HL-60 (cell line): ENCODE measurements at regions not wholly inside any gene's neighbourhood (a gene's known extent, or its start where the extent isn't known, plus 50 kb on each side); places are given as distances from the start of the nearest gene placed in this dataset.

Source experiments
- DNase-seq, 2 experiments: peaks; one replicate each; pipeline ENCODE4 v3.0.0-alpha.2; 2010 to 2020; ENCODE audit warnings: low read depth in 1 of 2, low spot score in 1 of 2
- H3K27ac ChIP-seq: fragments of 250-450 bp; sonication (Bioruptor Pico); replicated peaks from 2 replicates; pipeline ENCODE4 v1.5.1; 2020; ENCODE audit warnings: mild to moderate bottlenecking, moderate library complexity
- H3K27me3 ChIP-seq: fragments of 250-450 bp; sonication (Bioruptor Pico); 2 replicates; pipeline ENCODE4 v1.5.1; 2021; ENCODE audit warnings: mild to moderate bottlenecking, moderate library complexity; ENCODE audit not compliant: insufficient read depth, poor library complexity, severe bottlenecking
- H3K4me3 ChIP-seq: replicated peaks from 2 replicates; pipeline ENCODE4 v1.5.1; 2011; ENCODE audit warnings: mild to moderate bottlenecking, control low read depth, low read length; ENCODE audit not compliant: insufficient read depth
- GABPA ChIP-seq: IDR thresholded peaks from 2 replicates; pipeline ENCODE4 v1.6.1; 2012; ENCODE audit warnings: low read depth
- POLR2AphosphoS5 ChIP-seq: IDR thresholded peaks from 2 replicates; pipeline ENCODE4 v1.6.1; 2012; ENCODE audit warnings: low read depth
- SPI1 ChIP-seq: IDR thresholded peaks from 2 replicates; pipeline ENCODE4 v1.6.1; 2012; ENCODE audit warnings: low read depth, mild to moderate bottlenecking, borderline replicate concordance
- TF ChIP-seq, protein P1 (sequence below): IDR thresholded peaks from one replicate; pipeline ENCODE4 v1.5.1; 2011; ENCODE audit warnings: low read length, control low read depth, inconsistent platforms; ENCODE audit not compliant: insufficient read depth
- TF ChIP-seq, protein P2 (sequence below): IDR thresholded peaks from 2 replicates; pipeline ENCODE4 v1.6.1; 2012; ENCODE audit warnings: low read depth; ENCODE audit not compliant: insufficient replicate concordance

DNA sequence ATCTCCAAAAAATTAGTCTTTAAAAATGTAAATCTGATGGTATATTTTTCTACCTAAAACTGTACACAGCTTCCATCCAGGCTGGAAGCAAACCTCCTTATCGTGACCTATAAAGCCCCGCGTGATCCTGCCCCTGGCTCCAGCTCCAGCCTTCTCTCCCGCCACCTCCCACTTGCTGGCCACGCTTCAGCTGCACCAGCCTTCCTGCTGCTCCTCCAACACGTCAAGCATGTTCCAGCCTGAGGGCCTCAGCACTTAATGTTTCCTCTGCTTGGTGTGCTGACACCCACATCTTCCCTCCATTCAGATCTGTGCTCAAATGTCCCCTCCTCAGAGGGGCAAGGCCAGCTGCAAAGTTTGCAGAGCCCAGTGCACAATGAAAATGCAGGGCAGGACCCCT, 123.5 kb upstream of the MAGI3 start:
- Histone ChIP-seq H3K27ac (no peak overlapping the region), H3K4me3 (no peak overlapping the region), H3K27me3 (no peaks in the 10 kb centered on the region)
- TF ChIP-seq, protein P1, sequence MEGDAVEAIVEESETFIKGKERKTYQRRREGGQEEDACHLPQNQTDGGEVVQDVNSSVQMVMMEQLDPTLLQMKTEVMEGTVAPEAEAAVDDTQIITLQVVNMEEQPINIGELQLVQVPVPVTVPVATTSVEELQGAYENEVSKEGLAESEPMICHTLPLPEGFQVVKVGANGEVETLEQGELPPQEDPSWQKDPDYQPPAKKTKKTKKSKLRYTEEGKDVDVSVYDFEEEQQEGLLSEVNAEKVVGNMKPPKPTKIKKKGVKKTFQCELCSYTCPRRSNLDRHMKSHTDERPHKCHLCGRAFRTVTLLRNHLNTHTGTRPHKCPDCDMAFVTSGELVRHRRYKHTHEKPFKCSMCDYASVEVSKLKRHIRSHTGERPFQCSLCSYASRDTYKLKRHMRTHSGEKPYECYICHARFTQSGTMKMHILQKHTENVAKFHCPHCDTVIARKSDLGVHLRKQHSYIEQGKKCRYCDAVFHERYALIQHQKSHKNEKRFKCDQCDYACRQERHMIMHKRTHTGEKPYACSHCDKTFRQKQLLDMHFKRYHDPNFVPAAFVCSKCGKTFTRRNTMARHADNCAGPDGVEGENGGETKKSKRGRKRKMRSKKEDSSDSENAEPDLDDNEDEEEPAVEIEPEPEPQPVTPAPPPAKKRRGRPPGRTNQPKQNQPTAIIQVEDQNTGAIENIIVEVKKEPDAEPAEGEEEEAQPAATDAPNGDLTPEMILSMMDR = no peak
- TF ChIP-seq SPI1 (no peak), GABPA (no peak), POLR2AphosphoS5 (no peak)
- TF ChIP-seq, protein P2, sequence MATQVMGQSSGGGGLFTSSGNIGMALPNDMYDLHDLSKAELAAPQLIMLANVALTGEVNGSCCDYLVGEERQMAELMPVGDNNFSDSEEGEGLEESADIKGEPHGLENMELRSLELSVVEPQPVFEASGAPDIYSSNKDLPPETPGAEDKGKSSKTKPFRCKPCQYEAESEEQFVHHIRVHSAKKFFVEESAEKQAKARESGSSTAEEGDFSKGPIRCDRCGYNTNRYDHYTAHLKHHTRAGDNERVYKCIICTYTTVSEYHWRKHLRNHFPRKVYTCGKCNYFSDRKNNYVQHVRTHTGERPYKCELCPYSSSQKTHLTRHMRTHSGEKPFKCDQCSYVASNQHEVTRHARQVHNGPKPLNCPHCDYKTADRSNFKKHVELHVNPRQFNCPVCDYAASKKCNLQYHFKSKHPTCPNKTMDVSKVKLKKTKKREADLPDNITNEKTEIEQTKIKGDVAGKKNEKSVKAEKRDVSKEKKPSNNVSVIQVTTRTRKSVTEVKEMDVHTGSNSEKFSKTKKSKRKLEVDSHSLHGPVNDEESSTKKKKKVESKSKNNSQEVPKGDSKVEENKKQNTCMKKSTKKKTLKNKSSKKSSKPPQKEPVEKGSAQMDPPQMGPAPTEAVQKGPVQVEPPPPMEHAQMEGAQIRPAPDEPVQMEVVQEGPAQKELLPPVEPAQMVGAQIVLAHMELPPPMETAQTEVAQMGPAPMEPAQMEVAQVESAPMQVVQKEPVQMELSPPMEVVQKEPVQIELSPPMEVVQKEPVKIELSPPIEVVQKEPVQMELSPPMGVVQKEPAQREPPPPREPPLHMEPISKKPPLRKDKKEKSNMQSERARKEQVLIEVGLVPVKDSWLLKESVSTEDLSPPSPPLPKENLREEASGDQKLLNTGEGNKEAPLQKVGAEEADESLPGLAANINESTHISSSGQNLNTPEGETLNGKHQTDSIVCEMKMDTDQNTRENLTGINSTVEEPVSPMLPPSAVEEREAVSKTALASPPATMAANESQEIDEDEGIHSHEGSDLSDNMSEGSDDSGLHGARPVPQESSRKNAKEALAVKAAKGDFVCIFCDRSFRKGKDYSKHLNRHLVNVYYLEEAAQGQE = no peak
- DNase-seq = no peak

DNA sequence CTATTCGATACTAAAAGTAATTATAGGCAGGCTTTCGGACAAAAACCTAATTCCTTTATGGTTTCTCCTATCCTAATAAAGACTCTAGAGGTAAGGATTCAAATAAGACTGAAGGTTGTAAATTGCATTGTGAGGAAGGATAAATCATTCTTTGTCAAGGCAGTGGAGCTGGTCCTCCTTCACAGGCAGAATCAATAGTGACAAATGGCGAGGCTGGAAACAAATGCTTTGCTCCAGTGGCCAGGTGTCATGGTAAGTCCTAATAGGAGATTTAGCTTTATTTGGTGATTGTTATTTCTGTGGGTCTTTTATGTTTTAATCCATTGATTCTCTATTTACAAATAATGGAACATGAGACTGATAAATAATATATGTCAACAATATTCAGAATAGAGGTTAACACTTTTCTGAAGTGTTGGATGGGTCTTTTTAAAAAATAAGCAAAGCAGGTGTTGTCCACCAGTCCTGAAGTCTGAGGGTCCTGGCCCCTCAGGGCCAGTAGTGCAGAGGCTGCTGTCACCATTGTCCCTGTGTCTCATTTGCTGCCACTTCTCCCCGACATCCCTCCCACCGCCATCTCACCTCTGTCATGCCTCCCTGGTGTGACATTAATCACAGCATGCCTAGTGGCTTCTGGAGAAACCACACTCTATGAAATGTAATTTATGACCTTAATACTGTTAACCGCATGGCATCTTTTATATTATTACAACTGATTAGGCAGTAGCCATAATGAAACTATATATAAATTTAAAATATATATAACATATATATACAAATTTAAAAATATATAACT, 120.9 kb upstream of the MAGI3 start:
- H3K27ac ChIP-seq = no peak overlapping the region
- DNase-seq = no peak
- TF ChIP-seq POLR2AphosphoS5 (no peak), SPI1 (no peak), GABPA (no peak)
- TF ChIP-seq, protein P2 = no peak
- TF ChIP-seq, protein P1 = no peak

DNA sequence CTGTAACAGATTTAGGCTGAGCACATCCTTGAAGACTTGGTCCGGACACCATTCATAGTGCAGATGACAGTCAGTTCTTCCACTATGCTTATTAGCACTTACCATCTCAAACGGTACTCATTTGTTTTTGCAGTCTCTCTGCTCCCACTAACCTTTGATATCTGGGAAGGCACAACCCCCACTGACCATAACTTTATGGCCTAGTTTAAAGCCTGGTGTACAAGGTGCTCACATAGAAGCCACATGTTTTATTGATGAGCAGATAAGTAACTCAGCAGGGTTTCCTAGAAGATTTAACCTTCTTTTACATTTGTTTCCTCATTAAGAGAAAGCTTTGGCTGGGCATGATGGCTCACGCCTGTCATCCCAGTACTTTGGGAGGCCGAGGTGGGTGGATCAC, 119.3 kb upstream of the MAGI3 start:
- Histone ChIP-seq H3K27ac (no peak overlapping the region), H3K27me3 (no peaks in the 10 kb centered on the region), H3K4me3 (no peak overlapping the region)
- TF ChIP-seq, protein P2 = no peak
- TF ChIP-seq, protein P1 = no peak
- TF ChIP-seq GABPA (no peak), POLR2AphosphoS5 (no peak), SPI1 (no peak)
- DNase-seq = no peak

More for the DNA sequence above, 120.9 kb upstream of the MAGI3 start:
- Histone ChIP-seq H3K27me3 (no peaks in the 10 kb centered on the region), H3K4me3 (no peak overlapping the region)
